DND-41 (cell line): ENCODE measurements at regions not wholly inside any gene's neighbourhood (a gene's known extent, or its start where the extent isn't known, plus 50 kb on each side); places are given as distances from the start of the nearest gene placed in this dataset.

ENCODE experiments used
- CTCF ChIP-seq: IDR thresholded peaks from 2 replicates; pipeline ENCODE4 v1.5.1; 2012; ENCODE audit warnings: borderline replicate concordance, low read length, moderate library complexity, mild to moderate bottlenecking; ENCODE audit not compliant: poor library complexity, severe bottlenecking; ENCODE audit errors: extremely low read depth
- EZH2 ChIP-seq: IDR thresholded peaks from 3 replicates; pipeline ENCODE4 v1.6.1; 2012; ENCODE audit warnings: borderline replicate concordance, low read depth, mild to moderate bottlenecking, moderate library complexity, low read length, inconsistent platforms; ENCODE audit not compliant: severe bottlenecking

- no peak for TF ChIP-seq CTCF
- TF ChIP-seq EZH2: no peak
Observed at GRCh38 chrX:20969565-20969964, 404.7 kb upstream of the CNKSR2 start.
